ENCODE measurements at regions not wholly inside any gene's neighbourhood (a gene's known extent, or its start where the extent isn't known, plus 50 kb on each side); places are given as distances from the start of the nearest gene placed in this dataset.

DNA sequence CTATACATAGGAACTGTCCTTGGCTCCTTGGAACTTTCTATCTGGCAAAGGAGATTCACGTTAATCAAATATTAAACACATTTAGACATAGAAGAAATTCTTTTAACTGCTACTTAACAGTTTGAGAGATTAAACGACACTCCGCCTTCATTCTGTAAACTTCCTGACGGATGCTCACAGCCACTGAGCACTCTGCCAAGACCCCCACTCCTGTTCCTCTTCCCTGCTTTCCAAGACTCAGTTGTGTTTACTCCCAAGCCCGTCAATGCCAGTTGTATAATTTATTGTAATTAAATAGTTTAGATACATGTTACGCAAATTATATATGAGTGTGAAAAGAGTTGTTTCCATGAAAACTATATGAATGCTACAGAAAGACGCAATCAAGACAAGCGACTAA, 321.4 kb upstream of the EPHA4 start:
- TF ChIP-seq YY1 (IDR thresholded peaks at IDR 0.05; ENCODE audit: low read depth), result no peak
- no peak for TF ChIP-seq RAD21 (IDR thresholded peaks at IDR 0.05; ENCODE audit: low read depth)
- no peak for TF ChIP-seq TCF12 (IDR thresholded peaks at IDR 0.05; ENCODE audit: low read depth)
- no peak for TF ChIP-seq CREB1 (IDR thresholded peaks at IDR 0.05; ENCODE audit: low read depth)
- no peak for TF ChIP-seq USF1 (IDR thresholded peaks at IDR 0.05)
- TF ChIP-seq REST (IDR thresholded peaks at IDR 0.05; ENCODE audit: low read depth), result no peak
- no peak for TF ChIP-seq ZBTB7A (IDR thresholded peaks at IDR 0.05; ENCODE audit: low read depth)
- no peak for TF ChIP-seq CEBPB (IDR thresholded peaks at IDR 0.05)
- TF ChIP-seq TAF1 (IDR thresholded peaks at IDR 0.05; ENCODE audit: low read depth), result no peak
- TF ChIP-seq EGR1 (IDR thresholded peaks at IDR 0.05), result no peak
- no peak for TF ChIP-seq MAX (IDR thresholded peaks at IDR 0.05)
- no peak for TF ChIP-seq TEAD4 (IDR thresholded peaks at IDR 0.05)
- no peak for TF ChIP-seq EP300 (IDR thresholded peaks at IDR 0.05; ENCODE audit: borderline replicate concordance)
- no peak for TF ChIP-seq FOXM1 (IDR thresholded peaks at IDR 0.05; ENCODE audit: borderline replicate concordance, low read depth)
- no peak for TF ChIP-seq NFIC (IDR thresholded peaks at IDR 0.05)

DNA sequence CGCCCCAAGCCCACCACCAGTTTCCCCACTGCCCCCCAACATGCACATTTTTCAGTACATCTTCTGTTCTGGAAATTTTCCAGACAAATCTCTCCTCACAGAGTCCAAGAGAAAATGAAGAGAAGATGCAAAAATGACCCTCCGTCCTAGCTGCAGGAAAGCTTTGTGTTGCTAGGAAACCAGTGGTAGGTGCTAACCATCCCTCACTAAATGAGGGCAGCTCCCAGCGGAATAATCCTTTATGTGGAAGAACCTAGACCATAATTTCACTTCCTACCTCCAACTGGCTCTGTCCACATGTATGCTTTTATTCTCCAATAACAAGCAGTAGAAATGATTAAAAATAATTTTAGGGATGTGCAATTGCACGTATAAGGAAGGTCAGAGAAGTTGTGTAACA, 311.9 kb upstream of the EPHA4 start:
- TF ChIP-seq YY1 (IDR thresholded peaks at IDR 0.05; ENCODE audit: low read depth) (no peak), TAF1 (IDR thresholded peaks at IDR 0.05; ENCODE audit: low read depth) (no peak), FOXM1 (IDR thresholded peaks at IDR 0.05; ENCODE audit: borderline replicate concordance, low read depth) (no peak), MAX (IDR thresholded peaks at IDR 0.05) (no peak), USF1 (IDR thresholded peaks at IDR 0.05) (no peak), CREB1 (IDR thresholded peaks at IDR 0.05; ENCODE audit: low read depth) (no peak), TCF12 (IDR thresholded peaks at IDR 0.05; ENCODE audit: low read depth) (no peak), ZBTB7A (IDR thresholded peaks at IDR 0.05; ENCODE audit: low read depth) (no peak), REST (IDR thresholded peaks at IDR 0.05; ENCODE audit: low read depth) (no peak), RAD21 (IDR thresholded peaks at IDR 0.05; ENCODE audit: low read depth) (no peak), CEBPB (IDR thresholded peaks at IDR 0.05) (no peak), TEAD4 (IDR thresholded peaks at IDR 0.05) (no peak), EP300 (IDR thresholded peaks at IDR 0.05; ENCODE audit: borderline replicate concordance) (no peak), EGR1 (IDR thresholded peaks at IDR 0.05) (no peak), NFIC (IDR thresholded peaks at IDR 0.05) (no peak)

DNA sequence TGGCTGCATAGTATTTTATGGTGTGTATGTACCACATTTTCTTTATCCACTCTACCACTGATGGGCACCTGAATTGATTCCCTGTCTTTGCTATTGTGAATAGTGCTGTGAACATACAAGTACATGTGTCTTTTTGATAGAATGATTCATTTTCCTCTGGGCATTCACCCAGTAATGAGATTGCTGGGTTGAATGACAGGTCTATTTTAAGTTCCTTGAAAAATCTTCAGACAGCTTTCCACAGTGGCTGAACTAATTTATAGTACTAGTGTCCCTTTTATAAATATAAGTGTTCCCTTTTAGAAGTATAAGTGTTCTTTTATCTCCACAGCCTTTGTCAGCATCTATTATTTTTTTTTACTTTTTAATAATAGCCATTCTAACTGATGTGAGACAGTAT, 303.9 kb upstream of the EPHA4 start:
- TF ChIP-seq EGR1 (IDR thresholded peaks at IDR 0.05) (no peak), MAX (IDR thresholded peaks at IDR 0.05) (no peak), TAF1 (IDR thresholded peaks at IDR 0.05; ENCODE audit: low read depth) (no peak), USF1 (IDR thresholded peaks at IDR 0.05) (no peak), REST (IDR thresholded peaks at IDR 0.05; ENCODE audit: low read depth) (no peak), FOXM1 (IDR thresholded peaks at IDR 0.05; ENCODE audit: borderline replicate concordance, low read depth) (no peak), RAD21 (IDR thresholded peaks at IDR 0.05; ENCODE audit: low read depth) (no peak), TCF12 (IDR thresholded peaks at IDR 0.05; ENCODE audit: low read depth) (no peak), ZBTB7A (IDR thresholded peaks at IDR 0.05; ENCODE audit: low read depth) (no peak), YY1 (IDR thresholded peaks at IDR 0.05; ENCODE audit: low read depth) (no peak), CEBPB (IDR thresholded peaks at IDR 0.05) (no peak), CREB1 (IDR thresholded peaks at IDR 0.05; ENCODE audit: low read depth) (no peak), EP300 (IDR thresholded peaks at IDR 0.05; ENCODE audit: borderline replicate concordance) (no peak), NFIC (IDR thresholded peaks at IDR 0.05) (no peak), TEAD4 (IDR thresholded peaks at IDR 0.05) (no peak)

Data from Ishikawa (cell line).